Nephron (organoid): ENCODE measurements at regions not wholly inside any gene's neighbourhood (a gene's known extent, or its start where the extent isn't known, plus 50 kb on each side); places are given as distances from the start of the nearest gene placed in this dataset.

Experiments used
- H3K27ac Mint-ChIP-seq, 3 experiments: 2 replicates each; pipeline ENCODE4 v1.8.0; 2020; ENCODE audit warnings: mixed read lengths in 3 of 3, mild to moderate bottlenecking in 2 of 3, moderate library complexity in 1 of 3
- H3K27me3 Mint-ChIP-seq: 2 replicates; pipeline ENCODE4 v1.8.0; 2021; ENCODE audit warnings: low read depth, mild to moderate bottlenecking, moderate library complexity, mixed read lengths
- H3K36me3 Mint-ChIP-seq: 2 replicates; pipeline ENCODE4 v1.8.0; 2020; ENCODE audit warnings: low read depth, mixed read lengths
- H3K4me1 Mint-ChIP-seq: 2 replicates; pipeline ENCODE4 v1.8.0; 2020; ENCODE audit warnings: mixed read lengths
- H3K4me3 Mint-ChIP-seq, 3 experiments: 2 replicates each; pipeline ENCODE4 v1.8.0; 2020; ENCODE audit warnings: mild to moderate bottlenecking in 3 of 3, mixed read lengths in 3 of 3, moderate library complexity in 2 of 3
- H3K9me3 Mint-ChIP-seq: 2 replicates; pipeline ENCODE4 v1.8.0; 2020; ENCODE audit warnings: mixed read lengths
- TF ChIP-seq, protein P1 (sequence below), 3 experiments: fragments of 200-600 bp; sonication (generic); IDR thresholded peaks; one replicate each; pipeline ENCODE4 v1.5.0; 2021; ENCODE audit warnings: antibody characterized with exemption in 3 of 3; ENCODE audit not compliant: unreplicated experiment in 3 of 3

DNA sequence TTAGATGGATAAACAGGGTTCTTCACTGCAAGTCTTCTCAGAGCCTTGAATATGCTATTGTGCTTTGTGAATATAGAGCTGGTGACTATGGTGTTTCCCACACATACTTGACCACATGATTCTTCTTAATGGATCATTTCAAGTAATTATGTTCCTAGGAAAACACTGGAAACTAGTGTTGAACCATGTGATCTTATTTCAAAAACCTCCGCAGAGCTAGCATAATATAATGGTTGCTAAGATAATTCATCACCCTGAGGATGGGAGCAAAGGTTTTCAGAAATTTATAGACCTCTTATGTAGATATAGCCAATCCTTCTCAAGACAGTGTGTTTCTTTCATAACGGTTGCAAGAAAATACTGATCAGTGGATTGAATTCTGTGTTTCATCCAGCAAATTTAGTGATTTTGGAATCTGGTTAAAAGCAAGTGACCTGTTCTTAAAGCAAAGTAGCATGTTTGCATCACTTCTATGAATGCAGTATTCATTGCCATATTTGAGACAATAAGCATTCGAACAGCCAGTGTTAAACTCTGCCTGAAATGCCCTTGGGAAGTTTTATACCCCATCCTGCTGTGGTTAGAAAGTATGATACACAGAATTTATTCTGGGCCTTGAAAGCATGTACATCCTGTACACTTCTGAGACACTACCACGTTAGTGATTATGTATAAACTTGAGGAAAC, 341.0 kb upstream of the E2F7 start:
- no peak overlapping the region for H3K27ac Mint-ChIP-seq
- H3K4me1 Mint-ChIP-seq = peaks cover 39% of the 10 kb centered on the region
- no peaks in the 10 kb centered on the region for H3K9me3 Mint-ChIP-seq
- no peak overlapping the region for H3K4me3 Mint-ChIP-seq
- H3K27me3 Mint-ChIP-seq = no peaks in the 10 kb centered on the region
- TF ChIP-seq, protein P1, sequence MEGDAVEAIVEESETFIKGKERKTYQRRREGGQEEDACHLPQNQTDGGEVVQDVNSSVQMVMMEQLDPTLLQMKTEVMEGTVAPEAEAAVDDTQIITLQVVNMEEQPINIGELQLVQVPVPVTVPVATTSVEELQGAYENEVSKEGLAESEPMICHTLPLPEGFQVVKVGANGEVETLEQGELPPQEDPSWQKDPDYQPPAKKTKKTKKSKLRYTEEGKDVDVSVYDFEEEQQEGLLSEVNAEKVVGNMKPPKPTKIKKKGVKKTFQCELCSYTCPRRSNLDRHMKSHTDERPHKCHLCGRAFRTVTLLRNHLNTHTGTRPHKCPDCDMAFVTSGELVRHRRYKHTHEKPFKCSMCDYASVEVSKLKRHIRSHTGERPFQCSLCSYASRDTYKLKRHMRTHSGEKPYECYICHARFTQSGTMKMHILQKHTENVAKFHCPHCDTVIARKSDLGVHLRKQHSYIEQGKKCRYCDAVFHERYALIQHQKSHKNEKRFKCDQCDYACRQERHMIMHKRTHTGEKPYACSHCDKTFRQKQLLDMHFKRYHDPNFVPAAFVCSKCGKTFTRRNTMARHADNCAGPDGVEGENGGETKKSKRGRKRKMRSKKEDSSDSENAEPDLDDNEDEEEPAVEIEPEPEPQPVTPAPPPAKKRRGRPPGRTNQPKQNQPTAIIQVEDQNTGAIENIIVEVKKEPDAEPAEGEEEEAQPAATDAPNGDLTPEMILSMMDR (IDR thresholded peaks at IDR 0.05; ENCODE audit: unreplicated experiment in 3 of 3) = no peak
- H3K36me3 Mint-ChIP-seq = no peaks in the 10 kb centered on the region

DNA sequence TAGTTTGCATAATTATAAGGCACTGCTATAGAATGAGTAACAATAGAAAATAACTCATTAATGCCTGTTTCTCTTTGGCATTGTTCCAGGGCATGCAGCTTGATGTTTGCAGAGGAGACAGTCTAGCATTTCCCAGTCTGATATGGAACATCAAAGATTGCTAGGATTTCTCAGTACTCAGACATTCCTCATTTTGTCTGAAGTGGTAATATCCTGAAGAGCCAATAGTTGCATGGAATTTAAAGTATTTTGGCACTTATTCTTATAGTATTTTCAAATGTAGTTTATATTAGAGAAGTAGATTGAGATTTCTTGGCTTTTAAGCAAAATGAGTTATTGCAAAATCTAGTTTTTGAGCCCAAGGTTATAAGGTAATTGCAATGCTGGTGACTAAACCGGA, 337.3 kb upstream of the E2F7 start:
- TF ChIP-seq, protein P1 (IDR thresholded peaks at IDR 0.05; ENCODE audit: unreplicated experiment in 3 of 3) = no peak
- Mint-ChIP-seq H3K36me3 (no peaks in the 10 kb centered on the region), H3K9me3 (no peaks in the 10 kb centered on the region), H3K27ac (peak overlapping the region in 2 of 3 experiments; percentile 38 to 67), H3K4me3 (no peak overlapping the region), H3K27me3 (no peaks in the 10 kb centered on the region), H3K4me1 (peaks cover 29% of the 10 kb centered on the region)

DNA sequence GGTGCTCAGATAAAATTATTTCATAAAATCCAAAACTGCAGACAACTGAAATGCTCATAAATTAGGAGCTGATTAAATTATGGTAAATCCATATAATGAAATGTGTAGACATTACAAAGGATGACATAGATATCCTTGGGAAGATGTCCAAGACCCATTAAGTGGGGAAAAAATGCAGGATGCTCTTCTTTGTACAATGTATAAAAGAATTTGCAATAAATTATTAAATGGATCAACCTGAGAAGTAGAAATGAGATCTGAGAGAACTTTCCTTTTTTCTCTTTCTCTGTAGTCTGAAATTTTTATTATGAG, 336.4 kb upstream of the E2F7 start:
- H3K4me3 Mint-ChIP-seq = no peak overlapping the region
- no peaks in the 10 kb centered on the region for H3K9me3 Mint-ChIP-seq

DNA sequence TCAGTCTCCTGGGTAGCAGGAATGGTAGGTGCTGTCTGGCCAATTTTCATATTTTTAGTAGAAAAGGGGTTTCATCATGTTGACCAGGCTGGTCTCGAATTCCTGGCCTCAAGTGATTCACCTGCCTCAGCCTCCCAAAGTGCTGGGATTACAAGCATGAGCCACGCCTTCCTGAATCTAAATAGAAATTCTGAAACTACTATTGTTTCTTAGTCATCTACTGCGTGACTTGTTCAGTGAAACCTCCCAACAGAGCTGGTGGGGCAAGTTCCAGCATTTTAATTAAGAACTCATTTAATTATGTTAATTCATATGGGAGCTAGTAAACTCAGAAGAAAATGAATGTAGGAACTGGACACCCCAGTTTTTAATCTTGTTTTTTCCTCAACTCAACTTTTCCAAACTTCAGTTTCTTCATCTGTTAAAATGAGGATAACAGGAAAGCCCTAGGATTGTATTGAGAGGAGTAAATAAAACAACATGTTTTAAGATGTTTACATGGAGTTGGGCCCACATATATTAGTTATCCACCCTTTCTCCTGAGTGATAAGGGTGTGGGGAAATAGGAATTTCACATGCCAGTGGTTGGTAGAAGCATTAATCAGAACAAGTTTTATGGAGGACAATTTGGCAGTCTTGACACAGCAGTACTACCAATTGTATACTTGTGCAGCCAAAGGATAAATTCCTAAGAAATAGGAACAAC, 335.8 kb upstream of the E2F7 start:
- no peaks in the 10 kb centered on the region for H3K27me3 Mint-ChIP-seq
- H3K4me3 Mint-ChIP-seq = no peak overlapping the region
- peaks cover 23% of the 10 kb centered on the region for H3K4me1 Mint-ChIP-seq
- H3K9me3 Mint-ChIP-seq = no peaks in the 10 kb centered on the region
- TF ChIP-seq, protein P1 (IDR thresholded peaks at IDR 0.05; ENCODE audit: unreplicated experiment in 3 of 3) = no peak
- H3K27ac Mint-ChIP-seq = peak overlapping the region in 2 of 3 experiments; percentile 21 to 46
- H3K36me3 Mint-ChIP-seq = no peaks in the 10 kb centered on the region

More for the DNA sequence above, 336.4 kb upstream of the E2F7 start:
- TF ChIP-seq, protein P1 (IDR thresholded peaks at IDR 0.05; ENCODE audit: unreplicated experiment in 3 of 3) = no peak
- H3K4me1 Mint-ChIP-seq = peaks cover 28% of the 10 kb centered on the region
- H3K27me3 Mint-ChIP-seq = no peaks in the 10 kb centered on the region
- peak overlapping the region; percentile 21 to 46 (median 30) for H3K27ac Mint-ChIP-seq
- no peaks in the 10 kb centered on the region for H3K36me3 Mint-ChIP-seq

DNA sequence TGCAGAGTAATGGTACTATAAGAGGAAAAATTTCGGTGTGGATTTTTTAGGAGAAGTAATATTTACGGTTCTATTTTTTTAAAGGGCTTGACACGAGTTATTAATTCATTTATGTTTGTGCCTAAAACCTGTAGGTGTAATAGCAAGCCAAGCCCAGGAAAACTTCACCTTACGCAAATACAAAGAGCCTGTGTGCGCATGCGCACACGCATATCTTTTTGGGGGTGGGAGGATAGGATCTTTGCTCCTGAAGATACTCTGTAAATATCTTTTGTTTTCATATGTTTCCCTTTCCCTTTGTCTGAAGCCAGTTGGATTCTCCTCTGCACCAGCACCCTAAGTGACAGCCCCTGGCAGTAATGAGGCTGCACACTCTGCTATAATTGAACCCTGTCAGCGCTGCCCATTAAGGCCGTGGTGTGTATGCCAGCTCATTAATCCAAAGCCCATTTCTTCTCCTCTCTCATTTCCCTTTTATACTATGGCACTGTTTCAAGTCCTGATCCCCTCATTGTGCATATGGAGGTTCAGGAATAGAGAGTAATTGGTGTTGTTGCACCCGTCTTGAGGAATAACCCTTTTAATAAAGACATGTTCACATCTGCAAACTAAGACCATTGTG, 327.2 kb upstream of the E2F7 start:
- Mint-ChIP-seq H3K4me1 (peaks cover 9% of the 10 kb centered on the region), H3K27ac (peak overlapping the region in 1 of 3 experiments; percentile 56), H3K4me3 (no peak overlapping the region), H3K9me3 (no peaks in the 10 kb centered on the region), H3K36me3 (no peaks in the 10 kb centered on the region), H3K27me3 (no peaks in the 10 kb centered on the region)
- TF ChIP-seq, protein P1 (IDR thresholded peaks at IDR 0.05; ENCODE audit: unreplicated experiment in 3 of 3) = no peak
